GM12878 (cell line): ENCODE measurements at regions not wholly inside any gene's neighbourhood (a gene's known extent, or its start where the extent isn't known, plus 50 kb on each side); places are given as distances from the start of the nearest gene placed in this dataset.

Experiments
- CHD4 ChIP-seq: fragments of 200-600 bp; sonication (generic); IDR thresholded peaks from 2 replicates; pipeline ENCODE4 v1.6.1; 2016; ENCODE audit warnings: mild to moderate bottlenecking
- CREB1 ChIP-seq: IDR thresholded peaks from 2 replicates; pipeline ENCODE4 v1.6.1; 2012; ENCODE audit warnings: low read depth, mild to moderate bottlenecking, inconsistent platforms
- ESRRA ChIP-seq: IDR thresholded peaks from 2 replicates; pipeline ENCODE4 v1.6.1; 2012; ENCODE audit warnings: mild to moderate bottlenecking, low read length, improper control_type of control experiment
- GABPA ChIP-seq: IDR thresholded peaks from 2 replicates; pipeline ENCODE4 v1.6.1; 2014; ENCODE audit warnings: antibody characterized with exemption, low read depth, mild to moderate bottlenecking, inconsistent platforms
- POLR2AphosphoS2 ChIP-seq: IDR thresholded peaks from 2 replicates; pipeline ENCODE4 v1.6.1; 2011; ENCODE audit warnings: low read depth, mild to moderate bottlenecking, low read length, improper control_type of control experiment, moderate library complexity
- POLR2AphosphoS5 ChIP-seq: IDR thresholded peaks from 2 replicates; pipeline ENCODE4 v1.6.1; 2011; ENCODE audit warnings: mild to moderate bottlenecking, low read length, inconsistent platforms
- TCF7 ChIP-seq: IDR thresholded peaks from 2 replicates; pipeline ENCODE4 v1.6.1; 2014; ENCODE audit warnings: antibody characterized with exemption, borderline replicate concordance
- ZNF274 ChIP-seq: IDR thresholded peaks from one replicate; pipeline ENCODE4 v1.8.0; 2011; ENCODE audit not compliant: insufficient read length, insufficient read depth
- TF ChIP-seq, protein P1 (sequence below): IDR thresholded peaks from 2 replicates; pipeline ENCODE4 v1.6.1; 2012; ENCODE audit warnings: low read depth, low read length, improper control_type of control experiment
- TF ChIP-seq, protein P2 (sequence below), 3 experiments: IDR thresholded peaks in 2 of 3; conservative IDR thresholded peaks in 1 of 3; 2 replicates each; pipeline ENCODE4 v1.5.1; 2011; ENCODE audit warnings: low read depth in 3 of 3, low read length in 3 of 3, mild to moderate bottlenecking in 3 of 3, control low read depth in 2 of 3, moderate library complexity in 2 of 3, inconsistent platforms in 1 of 3, mixed read lengths in 1 of 3; ENCODE audit not compliant: control insufficient read depth in 2 of 3, insufficient read depth in 1 of 3; ENCODE audit errors: extremely low read depth in 1 of 3

- no peak for TF ChIP-seq GABPA
- no peak for TF ChIP-seq POLR2AphosphoS2
- TF ChIP-seq TCF7 = no peak
- TF ChIP-seq CREB1 = no peak
- TF ChIP-seq, protein P1, sequence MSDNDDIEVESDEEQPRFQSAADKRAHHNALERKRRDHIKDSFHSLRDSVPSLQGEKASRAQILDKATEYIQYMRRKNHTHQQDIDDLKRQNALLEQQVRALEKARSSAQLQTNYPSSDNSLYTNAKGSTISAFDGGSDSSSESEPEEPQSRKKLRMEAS = no peak
- TF ChIP-seq, protein P2, sequence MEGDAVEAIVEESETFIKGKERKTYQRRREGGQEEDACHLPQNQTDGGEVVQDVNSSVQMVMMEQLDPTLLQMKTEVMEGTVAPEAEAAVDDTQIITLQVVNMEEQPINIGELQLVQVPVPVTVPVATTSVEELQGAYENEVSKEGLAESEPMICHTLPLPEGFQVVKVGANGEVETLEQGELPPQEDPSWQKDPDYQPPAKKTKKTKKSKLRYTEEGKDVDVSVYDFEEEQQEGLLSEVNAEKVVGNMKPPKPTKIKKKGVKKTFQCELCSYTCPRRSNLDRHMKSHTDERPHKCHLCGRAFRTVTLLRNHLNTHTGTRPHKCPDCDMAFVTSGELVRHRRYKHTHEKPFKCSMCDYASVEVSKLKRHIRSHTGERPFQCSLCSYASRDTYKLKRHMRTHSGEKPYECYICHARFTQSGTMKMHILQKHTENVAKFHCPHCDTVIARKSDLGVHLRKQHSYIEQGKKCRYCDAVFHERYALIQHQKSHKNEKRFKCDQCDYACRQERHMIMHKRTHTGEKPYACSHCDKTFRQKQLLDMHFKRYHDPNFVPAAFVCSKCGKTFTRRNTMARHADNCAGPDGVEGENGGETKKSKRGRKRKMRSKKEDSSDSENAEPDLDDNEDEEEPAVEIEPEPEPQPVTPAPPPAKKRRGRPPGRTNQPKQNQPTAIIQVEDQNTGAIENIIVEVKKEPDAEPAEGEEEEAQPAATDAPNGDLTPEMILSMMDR (IDR thresholded peaks at IDR 0.05 in 2 of 3, conservative IDR thresholded peaks at IDR 0.05 in 1 of 3; ENCODE audit: control insufficient read depth in 2 of 3, extremely low read depth in 1 of 3, insufficient read depth in 1 of 3, low read depth in 3 of 3, low read length in 3 of 3) = no peak
- no peak for TF ChIP-seq ZNF274
- TF ChIP-seq POLR2AphosphoS5 = no peak
- no peak for TF ChIP-seq ESRRA
- no peak for TF ChIP-seq CHD4
Observed at GRCh38 chr21:27026501-27026900, 59.6 kb upstream of the ADAMTS5 start.
